GM12801 (cell line): ENCODE measurements at regions not wholly inside any gene's neighbourhood (a gene's known extent, or its start where the extent isn't known, plus 50 kb on each side); places are given as distances from the start of the nearest gene placed in this dataset.

ENCODE experiments used
- TF ChIP-seq, protein P1 (sequence below): IDR thresholded peaks from one replicate; pipeline ENCODE4 v1.5.1; 2011; ENCODE audit warnings: control low read depth; ENCODE audit not compliant: insufficient read length; ENCODE audit errors: extremely low read depth

DNA sequence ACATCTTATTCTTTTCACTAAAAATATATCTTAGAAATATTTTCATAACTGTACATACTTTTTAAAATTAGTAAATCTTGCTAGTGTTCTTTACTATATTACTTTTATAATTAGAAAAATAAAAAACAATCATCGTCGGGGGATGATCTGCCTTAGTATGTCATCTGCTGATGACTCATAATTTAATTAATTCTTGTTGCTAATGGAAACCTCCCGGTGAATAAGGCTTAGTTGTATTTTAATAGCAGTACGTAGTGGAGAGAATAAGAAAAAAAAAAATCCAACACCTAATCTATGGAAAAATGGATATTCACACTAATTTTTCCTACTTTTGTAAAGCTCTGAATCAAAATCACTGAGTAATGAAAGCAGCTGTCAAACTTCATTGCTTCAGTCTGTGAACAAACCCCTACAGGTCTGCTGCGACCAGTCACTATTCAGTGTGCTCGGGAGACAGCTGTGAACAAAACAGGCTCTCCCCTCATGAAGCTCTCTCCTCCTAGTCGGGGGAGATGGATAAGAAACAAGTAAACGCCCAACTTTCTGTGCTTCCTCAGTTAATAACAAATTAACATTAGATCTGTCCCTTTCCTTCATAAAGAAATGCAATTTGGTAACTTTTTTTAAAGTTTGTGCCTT lies 97.4 kb upstream of the UPP2 start:
- TF ChIP-seq, protein P1, sequence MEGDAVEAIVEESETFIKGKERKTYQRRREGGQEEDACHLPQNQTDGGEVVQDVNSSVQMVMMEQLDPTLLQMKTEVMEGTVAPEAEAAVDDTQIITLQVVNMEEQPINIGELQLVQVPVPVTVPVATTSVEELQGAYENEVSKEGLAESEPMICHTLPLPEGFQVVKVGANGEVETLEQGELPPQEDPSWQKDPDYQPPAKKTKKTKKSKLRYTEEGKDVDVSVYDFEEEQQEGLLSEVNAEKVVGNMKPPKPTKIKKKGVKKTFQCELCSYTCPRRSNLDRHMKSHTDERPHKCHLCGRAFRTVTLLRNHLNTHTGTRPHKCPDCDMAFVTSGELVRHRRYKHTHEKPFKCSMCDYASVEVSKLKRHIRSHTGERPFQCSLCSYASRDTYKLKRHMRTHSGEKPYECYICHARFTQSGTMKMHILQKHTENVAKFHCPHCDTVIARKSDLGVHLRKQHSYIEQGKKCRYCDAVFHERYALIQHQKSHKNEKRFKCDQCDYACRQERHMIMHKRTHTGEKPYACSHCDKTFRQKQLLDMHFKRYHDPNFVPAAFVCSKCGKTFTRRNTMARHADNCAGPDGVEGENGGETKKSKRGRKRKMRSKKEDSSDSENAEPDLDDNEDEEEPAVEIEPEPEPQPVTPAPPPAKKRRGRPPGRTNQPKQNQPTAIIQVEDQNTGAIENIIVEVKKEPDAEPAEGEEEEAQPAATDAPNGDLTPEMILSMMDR = no peak

DNA sequence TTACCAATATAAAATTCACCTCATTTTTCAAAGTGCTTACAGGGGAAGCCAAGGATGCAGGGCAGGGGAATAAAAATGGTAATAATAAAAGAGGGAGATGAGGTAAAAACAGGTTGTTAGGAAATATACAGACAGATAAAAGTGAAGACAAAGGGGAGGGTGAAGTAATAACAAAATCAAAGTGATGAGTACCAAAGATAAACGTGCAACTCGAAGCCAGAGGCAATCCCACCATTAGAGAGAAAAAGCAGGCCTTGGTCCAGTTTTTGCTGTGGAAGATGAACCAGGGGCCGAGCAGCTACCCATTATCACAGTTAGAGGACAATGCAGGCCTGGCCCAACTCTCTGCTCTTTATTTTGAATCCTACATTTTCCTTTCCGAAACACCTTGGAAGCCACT lies 99.6 kb upstream of the UPP2 start:
- TF ChIP-seq, protein P1 = no peak

DNA sequence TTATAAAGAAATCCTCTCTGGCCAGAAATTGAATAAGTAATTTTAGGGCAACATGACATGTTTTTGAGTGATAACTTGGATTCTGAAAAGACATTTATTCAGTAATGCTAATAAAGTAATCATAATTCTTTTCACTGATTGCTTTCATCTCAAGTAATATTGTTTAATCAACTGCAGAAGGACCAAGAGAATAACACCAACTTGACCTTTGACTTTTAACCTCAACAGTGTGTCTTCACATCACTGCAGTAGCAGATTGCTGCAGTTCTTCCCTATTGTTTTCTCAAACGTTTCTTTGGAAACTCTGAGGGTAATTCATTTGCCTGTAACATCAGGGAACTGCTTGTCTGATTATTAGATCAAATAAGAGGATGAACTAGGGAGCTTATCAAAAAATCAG lies 104.9 kb upstream of the UPP2 start:
- TF ChIP-seq, protein P1 = no peak

DNA sequence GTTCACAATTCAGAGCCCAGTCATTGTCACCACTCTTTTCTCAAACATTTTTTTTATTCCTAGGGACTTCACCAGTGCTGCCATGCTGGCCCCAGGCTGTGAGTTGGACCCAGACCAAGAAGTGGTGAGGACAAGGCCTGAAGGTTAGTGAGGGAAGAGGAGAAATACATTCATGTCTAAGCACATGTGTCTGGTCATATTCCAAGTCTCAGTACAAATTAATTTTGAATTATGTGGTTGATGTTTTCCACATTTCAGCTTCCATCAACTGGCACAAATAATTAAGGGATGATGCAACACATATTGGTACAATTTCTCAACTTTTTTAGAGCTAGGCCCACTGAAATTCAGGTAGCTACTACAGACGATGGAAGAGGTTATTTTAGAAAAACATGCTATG lies 106.6 kb upstream of the UPP2 start:
- TF ChIP-seq, protein P1 = no peak

DNA sequence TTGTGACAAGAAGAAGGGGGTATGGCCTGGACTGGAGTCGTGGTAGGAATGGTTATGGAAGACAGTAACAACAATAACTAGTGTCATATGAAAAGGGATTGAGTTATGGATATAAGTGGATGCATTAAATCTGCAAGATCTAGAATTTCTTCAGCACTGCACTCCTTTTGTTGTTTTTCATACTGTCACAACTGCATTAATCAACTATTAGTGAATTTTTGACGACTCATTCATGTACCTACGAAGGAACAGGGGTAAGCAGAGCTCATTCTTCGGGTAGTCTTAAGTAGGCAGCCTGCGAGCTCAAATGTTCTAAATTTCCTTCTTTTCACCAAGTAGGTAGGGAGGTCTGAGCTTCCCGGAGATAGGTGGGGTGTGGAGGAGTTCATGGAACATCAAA lies 109.7 kb upstream of the UPP2 start:
- TF ChIP-seq, protein P1 = no peak

DNA sequence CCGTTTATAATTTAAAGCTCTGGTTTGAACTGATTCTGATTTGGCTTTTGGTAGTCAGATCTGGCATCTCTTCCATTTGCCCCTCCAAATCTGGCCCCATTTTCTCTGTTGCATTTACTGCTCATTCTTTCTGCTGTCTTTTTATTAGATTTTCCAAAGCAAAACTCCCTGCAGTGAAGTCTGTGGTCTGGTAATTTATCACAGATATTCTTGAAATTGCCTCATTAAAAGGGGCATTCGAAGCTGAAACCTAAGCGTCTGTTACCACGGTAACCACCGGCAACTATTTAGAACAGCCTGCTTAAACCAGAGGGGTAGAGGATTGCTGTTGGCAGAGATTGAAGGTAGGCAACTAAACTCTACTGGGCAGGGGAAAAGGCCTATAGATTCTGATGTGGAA lies 111.5 kb upstream of the UPP2 start:
- TF ChIP-seq, protein P1 = no peak

DNA sequence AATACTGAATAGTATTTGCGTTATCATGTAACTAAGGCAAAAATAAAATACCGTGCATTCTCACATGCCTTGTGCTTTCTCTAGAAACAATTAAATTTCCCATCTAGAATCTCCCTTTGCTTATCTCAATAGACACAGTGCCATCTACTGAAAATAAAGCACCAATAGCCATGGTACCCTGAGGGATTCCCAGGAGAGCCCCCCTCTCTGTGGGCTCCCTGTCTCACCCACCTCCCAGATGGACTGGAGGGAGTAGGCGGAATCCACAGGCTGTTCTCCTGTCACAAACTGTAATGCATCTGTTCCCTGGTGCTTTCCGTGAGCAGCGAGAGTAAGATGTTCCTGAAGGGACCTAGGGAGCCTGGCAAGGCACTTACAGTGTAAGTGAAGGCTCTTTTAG lies 112.4 kb upstream of the UPP2 start:
- TF ChIP-seq, protein P1 = no peak

DNA sequence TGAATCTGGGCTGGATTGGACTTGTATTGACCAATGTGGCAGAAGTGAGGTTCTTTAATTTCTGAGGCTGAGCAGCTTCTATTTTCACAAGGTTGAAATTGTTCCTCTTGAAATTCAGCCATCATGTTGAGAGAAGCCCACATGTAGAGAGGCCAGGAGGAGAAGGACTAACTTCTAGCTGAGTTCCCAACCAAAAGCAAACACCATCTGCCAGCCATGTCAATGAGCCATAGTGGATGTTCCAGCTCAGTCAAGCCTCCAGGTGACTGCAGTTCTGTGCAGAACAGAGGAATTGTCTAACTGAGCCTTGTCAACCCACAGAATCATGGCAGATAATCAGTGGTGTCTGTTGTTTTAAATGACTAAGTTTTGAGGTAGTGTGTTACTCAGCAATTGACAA lies 110.6 kb upstream of the ACVR1 start:
- TF ChIP-seq, protein P1 = no peak
